ENCODE measurements at regions not wholly inside any gene's neighbourhood (a gene's known extent, or its start where the extent isn't known, plus 50 kb on each side); places are given as distances from the start of the nearest gene placed in this dataset.

DNA sequence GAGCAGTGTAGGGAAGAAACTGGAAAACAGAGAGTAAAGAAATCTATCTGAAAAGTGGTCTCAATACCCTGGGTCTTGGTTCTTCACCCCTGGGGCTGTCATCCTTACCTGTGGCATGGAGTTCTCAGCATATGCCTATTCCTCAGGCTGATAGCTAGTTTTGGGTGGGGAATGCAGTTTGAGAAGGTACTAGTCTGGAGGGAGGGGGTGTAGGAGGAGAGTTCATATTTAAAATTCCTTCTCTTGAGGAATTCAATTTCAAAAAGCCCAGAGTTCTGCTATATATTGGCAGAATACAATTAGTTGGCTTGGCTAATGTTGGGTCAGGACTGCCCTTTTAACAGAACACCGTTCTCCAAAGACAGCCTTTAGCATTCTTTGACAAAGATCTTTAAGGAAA is 82.9 kb upstream of the NPHP3 start:
- H3K27ac ChIP-seq (ENCODE audit: low read depth, low read length): no peak overlapping the region
- H3K4me3 ChIP-seq (ENCODE audit: low read depth, low read length): no peak overlapping the region
- no peak for DNase-seq (ENCODE audit: low read depth, low spot score)
- ChIA-PET CTCF (no interaction called here), POLR2A (no interaction called here)
- no peaks in the 10 kb centered on the region for H3K9me3 ChIP-seq (ENCODE audit: control insufficient read depth, insufficient read depth, low read length)
- TF ChIP-seq, protein P1, sequence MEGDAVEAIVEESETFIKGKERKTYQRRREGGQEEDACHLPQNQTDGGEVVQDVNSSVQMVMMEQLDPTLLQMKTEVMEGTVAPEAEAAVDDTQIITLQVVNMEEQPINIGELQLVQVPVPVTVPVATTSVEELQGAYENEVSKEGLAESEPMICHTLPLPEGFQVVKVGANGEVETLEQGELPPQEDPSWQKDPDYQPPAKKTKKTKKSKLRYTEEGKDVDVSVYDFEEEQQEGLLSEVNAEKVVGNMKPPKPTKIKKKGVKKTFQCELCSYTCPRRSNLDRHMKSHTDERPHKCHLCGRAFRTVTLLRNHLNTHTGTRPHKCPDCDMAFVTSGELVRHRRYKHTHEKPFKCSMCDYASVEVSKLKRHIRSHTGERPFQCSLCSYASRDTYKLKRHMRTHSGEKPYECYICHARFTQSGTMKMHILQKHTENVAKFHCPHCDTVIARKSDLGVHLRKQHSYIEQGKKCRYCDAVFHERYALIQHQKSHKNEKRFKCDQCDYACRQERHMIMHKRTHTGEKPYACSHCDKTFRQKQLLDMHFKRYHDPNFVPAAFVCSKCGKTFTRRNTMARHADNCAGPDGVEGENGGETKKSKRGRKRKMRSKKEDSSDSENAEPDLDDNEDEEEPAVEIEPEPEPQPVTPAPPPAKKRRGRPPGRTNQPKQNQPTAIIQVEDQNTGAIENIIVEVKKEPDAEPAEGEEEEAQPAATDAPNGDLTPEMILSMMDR (IDR thresholded peaks at IDR 0.05; ENCODE audit: low read depth, low read length): no peak
- no peaks in the 10 kb centered on the region for H3K27me3 ChIP-seq (ENCODE audit: control insufficient read depth, insufficient read depth, low read length)

DNA sequence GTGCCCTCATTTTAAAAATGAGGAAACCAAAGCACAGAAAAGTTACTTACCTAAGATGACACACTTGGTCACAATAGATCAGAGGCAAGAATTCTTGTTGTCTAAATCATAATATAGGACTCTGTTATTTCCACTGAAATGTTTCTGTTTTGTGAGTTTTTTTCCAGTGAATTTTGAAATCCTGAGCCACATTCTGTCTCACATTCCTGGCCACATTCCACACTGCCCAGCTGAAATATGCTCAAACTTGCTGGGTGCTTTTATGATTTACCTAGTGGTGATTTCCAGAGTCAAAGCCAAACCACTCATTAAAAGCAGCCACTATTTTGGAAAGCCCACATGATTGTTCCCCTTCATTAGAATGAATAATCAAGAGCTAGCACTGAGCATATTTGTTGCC is 82.3 kb upstream of the NPHP3 start:
- no peak for DNase-seq (ENCODE audit: low read depth, low spot score)
- Histone ChIP-seq H3K27me3 (ENCODE audit: control insufficient read depth, insufficient read depth, low read length) (no peaks in the 10 kb centered on the region), H3K9me3 (ENCODE audit: control insufficient read depth, insufficient read depth, low read length) (no peaks in the 10 kb centered on the region), H3K27ac (ENCODE audit: low read depth, low read length) (no peak overlapping the region), H3K4me3 (ENCODE audit: low read depth, low read length) (no peak overlapping the region)
- TF ChIP-seq, protein P1 (IDR thresholded peaks at IDR 0.05; ENCODE audit: low read depth, low read length): no peak
- ChIA-PET POLR2A (no interaction called here), CTCF (no interaction called here)

DNA sequence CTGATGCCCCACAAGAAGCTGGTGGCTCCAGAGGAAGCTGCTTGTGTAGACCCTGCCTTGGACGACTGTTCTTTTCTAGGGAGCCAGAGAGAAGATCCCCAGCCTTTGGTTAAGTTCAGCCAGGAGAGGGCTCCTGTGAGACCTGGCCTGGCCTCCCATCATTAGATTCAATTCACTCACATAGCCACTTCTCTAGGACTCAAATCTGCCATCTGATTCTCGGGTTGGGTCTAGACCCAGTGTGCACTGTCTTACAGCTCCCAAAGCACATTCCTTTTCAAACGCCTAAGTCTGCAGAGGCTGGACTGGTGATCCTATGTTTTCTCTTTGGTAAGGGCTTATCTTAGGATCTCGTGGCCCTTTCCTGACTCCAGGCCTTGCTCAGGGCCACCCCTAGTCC is 81.7 kb upstream of the NPHP3 start:
- DNase-seq (ENCODE audit: low read depth, low spot score): no peak
- TF ChIP-seq, protein P1 (IDR thresholded peaks at IDR 0.05; ENCODE audit: low read depth, low read length): no peak
- CTCF ChIA-PET: interaction anchor here (1.3 kb wide), 1 partner anchor 77 kb away, joined by 3 read pairs; no protein-coding TSS in a partner anchor
- POLR2A ChIA-PET: no interaction called here
- Histone ChIP-seq H3K4me3 (ENCODE audit: low read depth, low read length) (no peak overlapping the region), H3K27ac (ENCODE audit: low read depth, low read length) (no peak overlapping the region), H3K9me3 (ENCODE audit: control insufficient read depth, insufficient read depth, low read length) (no peaks in the 10 kb centered on the region), H3K27me3 (ENCODE audit: control insufficient read depth, insufficient read depth, low read length) (no peaks in the 10 kb centered on the region)

DNA sequence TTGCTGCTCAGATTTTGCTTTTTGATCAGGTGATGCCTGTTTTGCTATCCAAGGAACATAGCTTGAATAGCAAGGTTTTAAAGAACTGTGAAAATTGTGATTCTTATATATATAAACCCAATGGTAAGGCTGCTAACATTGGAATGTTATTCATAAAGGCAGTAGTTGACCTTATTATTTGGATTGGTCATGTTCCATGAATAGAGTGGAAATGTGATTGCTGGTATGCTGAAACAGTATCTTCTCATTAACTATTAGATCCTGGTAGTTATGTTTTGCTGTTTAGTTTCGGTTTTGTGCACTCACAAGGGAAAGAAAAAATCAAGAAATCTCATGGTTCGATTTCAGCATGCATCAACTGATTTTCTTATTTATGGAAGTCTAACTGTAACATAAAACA is 78.7 kb upstream of the NPHP3 start:
- CTCF ChIA-PET: interaction anchor here (1.3 kb wide), 1 partner anchor 75 kb away, joined by 3 read pairs; no protein-coding TSS in a partner anchor
- Histone ChIP-seq H3K9me3 (ENCODE audit: control insufficient read depth, insufficient read depth, low read length) (no peaks in the 10 kb centered on the region), H3K27ac (ENCODE audit: low read depth, low read length) (no peak overlapping the region), H3K27me3 (ENCODE audit: control insufficient read depth, insufficient read depth, low read length) (no peaks in the 10 kb centered on the region), H3K4me3 (ENCODE audit: low read depth, low read length) (no peak overlapping the region)
- POLR2A ChIA-PET: no interaction called here
- no peak for DNase-seq (ENCODE audit: low read depth, low spot score)
- TF ChIP-seq, protein P1 (IDR thresholded peaks at IDR 0.05; ENCODE audit: low read depth, low read length): no peak

DNA sequence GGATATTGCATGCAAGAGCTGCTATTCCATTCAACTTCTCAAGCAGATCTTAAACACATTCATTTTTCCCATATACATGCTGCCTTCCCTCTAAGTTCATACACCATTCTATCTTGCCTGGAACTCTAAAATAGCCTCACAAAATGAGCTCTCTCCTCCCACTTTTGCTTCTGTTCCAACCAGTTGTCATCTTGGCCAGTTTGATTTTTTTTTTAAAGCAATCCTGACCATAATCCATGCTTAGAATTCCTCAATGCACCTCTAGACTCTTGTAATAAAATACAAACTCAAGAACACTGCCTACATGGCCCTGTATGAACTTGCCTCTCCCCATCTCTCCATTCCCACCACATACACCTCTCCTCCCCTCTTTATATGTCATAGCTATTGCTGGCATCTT is 68.6 kb upstream of the NPHP3 start:
- Histone ChIP-seq H3K4me3 (ENCODE audit: low read depth, low read length) (no peak overlapping the region), H3K27ac (ENCODE audit: low read depth, low read length) (no peak overlapping the region), H3K9me3 (ENCODE audit: control insufficient read depth, insufficient read depth, low read length) (no peaks in the 10 kb centered on the region), H3K27me3 (ENCODE audit: control insufficient read depth, insufficient read depth, low read length) (no peaks in the 10 kb centered on the region)
- ChIA-PET POLR2A (no interaction called here), CTCF (no interaction called here)
- TF ChIP-seq, protein P1 (IDR thresholded peaks at IDR 0.05; ENCODE audit: low read depth, low read length): no peak
- DNase-seq (ENCODE audit: low read depth, low spot score): no peak
